Brain microvascular endothelial cell (primary cell): ENCODE measurements at regions not wholly inside any gene's neighbourhood (a gene's known extent, or its start where the extent isn't known, plus 50 kb on each side); places are given as distances from the start of the nearest gene placed in this dataset.
A peak's percentile ranks its signal among the peaks of the same experiment; 100 is the strongest.

Experiments
- DNase-seq: peaks from one replicate; pipeline ENCODE4 v3.0.0-alpha.2; 2020
- H3K27ac ChIP-seq: fragments of 250-450 bp; sonication (Bioruptor Pico); 2 replicates; pipeline ENCODE4 v1.5.1; 2020; ENCODE audit warnings: mild to moderate bottlenecking, moderate library complexity
- H3K27me3 ChIP-seq: fragments of 250-450 bp; sonication (Bioruptor Pico); replicated peaks from 2 replicates; pipeline ENCODE4 v1.5.1; 2020; ENCODE audit warnings: mild to moderate bottlenecking
- H3K36me3 ChIP-seq: fragments of 250-450 bp; sonication (Bioruptor Pico); replicated peaks from 2 replicates; pipeline ENCODE4 v1.5.1; 2020; ENCODE audit warnings: mild to moderate bottlenecking
- H3K4me3 ChIP-seq: 2 replicates; pipeline ENCODE4 v1.5.1; 2011; ENCODE audit warnings: low read depth, mild to moderate bottlenecking, control low read depth, low read length, moderate library complexity
- CTCF ChIP-seq: IDR thresholded peaks from 2 replicates; pipeline ENCODE4 v1.5.1; 2011; ENCODE audit warnings: low read depth, mild to moderate bottlenecking, moderate library complexity, low read length, control low read depth, inconsistent platforms; ENCODE audit errors: missing control alignments
- in situ Hi-C: cut with HindIII; loops from 2 replicates; pipeline ENCODE4 v1.10.0; 2017; ENCODE audit warnings: low sequenced_read_pairs, low pct_ligation_motif_present

GRCh38 chr3:161875483-161875882, 378.9 kb downstream of the OTOL1 start:
- H3K27ac ChIP-seq, result no peak overlapping the region
- no peak for TF ChIP-seq CTCF
- no peaks in the 10 kb centered on the region for H3K36me3 ChIP-seq
- H3K4me3 ChIP-seq, result no peak overlapping the region
- in situ Hi-C loops, result no loop called here
- H3K27me3 ChIP-seq, result no peaks in the 10 kb centered on the region
- DNase-seq, result no peak

GRCh38 chr3:161879470-161879869, 382.9 kb downstream of the OTOL1 start:
- DNase-seq, result no peak
- TF ChIP-seq CTCF, result no peak

DNA sequence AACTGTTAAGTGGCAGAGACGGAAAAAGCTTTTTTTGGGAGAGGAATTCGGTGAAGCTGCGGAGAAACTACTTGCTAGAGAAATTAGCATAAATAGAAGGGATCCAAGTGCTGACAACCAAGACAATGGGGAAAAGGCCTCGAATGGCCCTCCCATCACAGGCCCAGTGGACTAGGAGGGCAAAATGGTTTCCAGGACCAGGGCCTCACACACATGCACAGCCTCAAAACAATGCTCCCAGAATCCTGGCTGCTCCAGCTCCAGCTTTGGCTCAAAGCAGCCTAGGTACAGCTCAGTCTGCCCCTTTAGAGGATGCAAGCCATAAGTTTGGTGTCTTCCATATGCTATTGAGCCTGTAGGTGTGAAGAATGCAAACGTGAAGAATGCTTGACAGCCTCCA, 388.2 kb downstream of the OTOL1 start:
- no peaks in the 10 kb centered on the region for H3K36me3 ChIP-seq
- no peak overlapping the region for H3K4me3 ChIP-seq
- no peaks in the 10 kb centered on the region for H3K27me3 ChIP-seq
- TF ChIP-seq CTCF, result no peak
- no peak for DNase-seq
- in situ Hi-C loops, result no loop called here
- no peak overlapping the region for H3K27ac ChIP-seq

More at GRCh38 chr3:161879470-161879869, 382.9 kb downstream of the OTOL1 start:
- H3K36me3 ChIP-seq, result no peaks in the 10 kb centered on the region
- H3K27me3 ChIP-seq, result no peaks in the 10 kb centered on the region
- in situ Hi-C loops, result no loop called here
- H3K4me3 ChIP-seq, result no peak overlapping the region
- no peak overlapping the region for H3K27ac ChIP-seq

DNA sequence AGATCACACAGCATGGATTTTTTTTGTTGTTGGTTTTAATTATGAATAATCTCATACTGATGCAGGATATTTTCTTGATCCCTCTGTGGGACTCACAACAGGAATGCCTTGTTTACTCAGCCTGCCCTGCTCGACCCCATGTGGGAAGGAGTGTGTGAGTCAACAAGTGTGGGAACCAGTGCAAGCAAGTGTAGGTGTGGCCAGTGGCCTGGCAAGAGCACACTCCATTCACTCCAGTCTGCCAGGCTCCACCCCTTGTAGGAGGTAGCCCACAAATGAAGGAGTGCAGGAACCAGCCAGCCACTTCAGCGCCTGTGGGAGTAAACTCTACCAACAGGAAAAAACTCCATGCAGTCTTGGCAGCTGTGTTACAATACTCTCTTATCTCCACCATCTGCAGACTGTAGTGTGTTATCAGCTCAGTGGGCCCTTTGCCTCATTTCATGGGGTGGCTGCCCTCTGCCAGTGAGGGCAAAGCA, 393.6 kb downstream of the OTOL1 start:
- TF ChIP-seq CTCF, result no peak
- in situ Hi-C loops, result no loop called here
- DNase-seq, result peak; percentile 100
- no peaks in the 10 kb centered on the region for H3K36me3 ChIP-seq
- H3K27ac ChIP-seq, result peak overlapping the region; percentile 89
- H3K4me3 ChIP-seq, result no peak overlapping the region
- no peaks in the 10 kb centered on the region for H3K27me3 ChIP-seq

- in situ Hi-C loops, result no loop called here
- no peak for TF ChIP-seq CTCF
- H3K4me3 ChIP-seq, result no peak overlapping the region
- H3K27me3 ChIP-seq, result no peaks in the 10 kb centered on the region
- peak; percentile 47 for DNase-seq
- peak overlapping the region; percentile 36 for H3K27ac ChIP-seq
- no peaks in the 10 kb centered on the region for H3K36me3 ChIP-seq
Measured at GRCh38 chr3:161893972-161894371, 397.4 kb downstream of the OTOL1 start.

DNA sequence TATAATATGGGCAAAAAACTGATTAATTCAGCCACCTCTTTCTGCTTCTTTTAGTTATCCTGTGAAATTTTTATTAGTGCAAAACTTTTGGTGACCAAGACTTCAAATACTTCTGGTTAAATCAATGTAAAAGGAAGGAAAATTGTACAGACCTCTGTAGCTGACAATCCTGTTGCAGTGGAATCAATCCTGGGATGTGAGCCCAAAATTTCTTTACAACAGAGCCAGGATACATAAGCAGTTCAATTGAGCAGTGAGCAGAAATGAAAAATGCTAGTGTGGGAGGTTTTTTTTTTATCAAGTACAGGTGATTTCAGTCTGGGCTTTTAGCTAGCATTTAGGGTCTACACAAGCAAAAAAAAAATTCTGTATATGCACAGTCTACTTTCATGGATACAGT, 398.0 kb downstream of the OTOL1 start:
- DNase-seq, result no peak
- H3K4me3 ChIP-seq, result no peak overlapping the region
- H3K27ac ChIP-seq, result no peak overlapping the region
- no peaks in the 10 kb centered on the region for H3K27me3 ChIP-seq
- in situ Hi-C loops, result no loop called here
- no peaks in the 10 kb centered on the region for H3K36me3 ChIP-seq
- no peak for TF ChIP-seq CTCF
